ENCODE measurements at regions not wholly inside any gene's neighbourhood (a gene's known extent, or its start where the extent isn't known, plus 50 kb on each side); places are given as distances from the start of the nearest gene placed in this dataset.

GRCh38 chr2:181395851-181396250 is 61.3 kb upstream of the ITGA4 start:
- no peak for DNase-seq

GRCh38 chr2:181396256-181397123 is 60.7 kb upstream of the ITGA4 start:
- DNase-seq, result no peak

- no peak for DNase-seq
These were observed 59.9 kb upstream of the ITGA4 start for GRCh38 chr2:181397331-181397730.

GRCh38 chr2:181398000-181398399 is 59.2 kb upstream of the ITGA4 start:
- DNase-seq, result no peak

GRCh38 chr2:181399027-181399426 is 58.2 kb upstream of the ITGA4 start:
- no peak for DNase-seq

GRCh38 chr2:181404472-181404871 is 52.7 kb upstream of the ITGA4 start:
- no peak for DNase-seq

GRCh38 chr2:181407171-181407570 is 50.0 kb upstream of the ITGA4 start:
- DNase-seq, result no peak
